ENCODE measurements at regions not wholly inside any gene's neighbourhood (a gene's known extent, or its start where the extent isn't known, plus 50 kb on each side); places are given as distances from the start of the nearest gene placed in this dataset.

- TF ChIP-seq ZHX1 (conservative IDR thresholded peaks at IDR 0.05; ENCODE audit: low read length) (no peak), PATZ1 (CRISPR knock-in tag; IDR thresholded peaks at IDR 0.05; ENCODE audit: borderline replicate concordance) (no peak), FOXP4 (CRISPR knock-in tag; IDR thresholded peaks at IDR 0.05; ENCODE audit: borderline replicate concordance) (no peak), CREB3L1 (IDR thresholded peaks at IDR 0.05; ENCODE audit: borderline replicate concordance, low read depth) (no peak), MAX (CRISPR knock-in tag; IDR thresholded peaks at IDR 0.05) (no peak), TRIM24 (IDR thresholded peaks at IDR 0.05) (peak in 1 of 2 experiments; percentile 47; a peak in 1 of 4 replicates), FOXP1 (CRISPR knock-in tag; IDR thresholded peaks at IDR 0.05) (no peak), TAF7 (tag; IDR thresholded peaks at IDR 0.05) (no peak), ZSCAN29 (IDR thresholded peaks at IDR 0.05) (no peak), ZC3H11A (IDR thresholded peaks at IDR 0.05; ENCODE audit: low read depth, low read length) (no peak), SP1 (CRISPR knock-in tag; IDR thresholded peaks at IDR 0.05) (no peak), HLTF (IDR thresholded peaks at IDR 0.05) (no peak), CHD1 (IDR thresholded peaks at IDR 0.05; ENCODE audit: low read length) (no peak), SMARCE1 (IDR thresholded peaks at IDR 0.05) (no peak), ZBTB1 (CRISPR knock-in tag; IDR thresholded peaks at IDR 0.05; ENCODE audit: borderline replicate concordance, low read depth) (no peak), CTBP1 (IDR thresholded peaks at IDR 0.05; ENCODE audit: borderline replicate concordance) (no peak)
Observed at GRCh38 chr6:106764353-106764980, 135.1 kb downstream of the QRSL1 start (continued).

Data from K562 (cell line).